GM12891 (cell line): ENCODE measurements at regions not wholly inside any gene's neighbourhood (a gene's known extent, or its start where the extent isn't known, plus 50 kb on each side); places are given as distances from the start of the nearest gene placed in this dataset.

Source experiments
- DNase-seq: peaks from one replicate; pipeline ENCODE4 v3.0.0; 2011; ENCODE audit warnings: low spot score; ENCODE audit not compliant: insufficient read length
- FAIRE-seq: peaks from 2 replicates; lab custom pipeline; 2011; peaks lifted over from hg19 to GRCh38; lab: Jason Lieb, UNC
- PAX5 ChIP-seq: IDR thresholded peaks from 2 replicates; pipeline ENCODE4 v1.6.1; 2011; ENCODE audit warnings: low read length, moderate library complexity, mild to moderate bottlenecking; ENCODE audit not compliant: insufficient read depth, severe bottlenecking
- POLR2A ChIP-seq: IDR thresholded peaks from 2 replicates; pipeline ENCODE4 v1.6.1; 2011; ENCODE audit warnings: low read depth, low read length, control low read depth
- POLR2AphosphoS5 ChIP-seq: IDR thresholded peaks from 2 replicates; pipeline ENCODE4 v1.6.1; 2011; ENCODE audit warnings: low read depth, low read length, control low read depth
- POU2F2 ChIP-seq: IDR thresholded peaks from 2 replicates; pipeline ENCODE4 v1.6.1; 2011; ENCODE audit warnings: low read depth, mild to moderate bottlenecking, control low read depth, low read length, moderate library complexity
- SPI1 ChIP-seq: IDR thresholded peaks from 2 replicates; pipeline ENCODE4 v1.6.1; 2011; ENCODE audit warnings: low read depth, low read length, control low read depth
- TAF1 ChIP-seq: IDR thresholded peaks from 2 replicates; pipeline ENCODE4 v1.6.1; 2011; ENCODE audit warnings: low read depth, low read length, control low read depth

- DNase-seq: no peak
- TF ChIP-seq PAX5 (no peak), POU2F2 (no peak), SPI1 (no peak), POLR2AphosphoS5 (no peak), TAF1 (no peak), POLR2A (no peak)
- FAIRE-seq: no peak
These were observed 403.0 kb upstream of the CNKSR2 start for GRCh38 chrX:20971250-20971649.

GRCh38 chrX:20969565-20969964, 404.7 kb upstream of the CNKSR2 start:
- no peak for DNase-seq
- TF ChIP-seq POU2F2 (no peak), SPI1 (no peak)
- no peak for FAIRE-seq

GRCh38 chrX:20968996-20969395, 405.2 kb upstream of the CNKSR2 start:
- FAIRE-seq: peak; percentile 38
- no peak for DNase-seq
- TF ChIP-seq POLR2AphosphoS5: no peak

- DNase-seq (no peak), FAIRE-seq (no peak)
- TF ChIP-seq SPI1: no peak
- no peak for TF ChIP-seq POU2F2
- TF ChIP-seq TAF1: no peak
- TF ChIP-seq POLR2A: no peak
- no peak for TF ChIP-seq PAX5
- no peak for TF ChIP-seq POLR2AphosphoS5
These were observed 406.5 kb upstream of the CNKSR2 start for GRCh38 chrX:20967725-20968124.

GRCh38 chrX:20965270-20966044, 408.8 kb upstream of the CNKSR2 start:
- FAIRE-seq (no peak), DNase-seq (no peak)
- TF ChIP-seq POLR2AphosphoS5: no peak
- TF ChIP-seq SPI1: no peak
- TF ChIP-seq TAF1: no peak
- TF ChIP-seq PAX5: no peak
- no peak for TF ChIP-seq POLR2A
- TF ChIP-seq POU2F2: no peak

GRCh38 chrX:20954014-20954413, 420.2 kb upstream of the CNKSR2 start:
- TF ChIP-seq POLR2A: no peak
- no peak for TF ChIP-seq SPI1
- TF ChIP-seq PAX5: no peak
- TF ChIP-seq TAF1: no peak
- TF ChIP-seq POU2F2: no peak
- TF ChIP-seq POLR2AphosphoS5: no peak
- no peak for DNase-seq
- FAIRE-seq: no peak

- DNase-seq: no peak
- no peak for FAIRE-seq
- TF ChIP-seq SPI1 (no peak), TAF1 (no peak), POLR2AphosphoS5 (no peak), POLR2A (no peak), POU2F2 (no peak), PAX5 (no peak)
These were observed 422.0 kb upstream of the CNKSR2 start for GRCh38 chrX:20952180-20952579.

- DNase-seq: no peak
- no peak for TF ChIP-seq POLR2A
- no peak for TF ChIP-seq TAF1
- no peak for TF ChIP-seq PAX5
- TF ChIP-seq SPI1: no peak
- TF ChIP-seq POLR2AphosphoS5: no peak
- TF ChIP-seq POU2F2: no peak
- no peak for FAIRE-seq
These were observed 423.0 kb upstream of the CNKSR2 start for GRCh38 chrX:20951016-20951810.

- no peak for FAIRE-seq
- TF ChIP-seq SPI1 (no peak), POLR2A (no peak), POU2F2 (no peak), TAF1 (no peak)
These were observed 426.8 kb upstream of the CNKSR2 start for GRCh38 chrX:20947411-20947912.

GRCh38 chrX:20913760-20914159, 460.5 kb upstream of the CNKSR2 start:
- FAIRE-seq (no peak), DNase-seq (no peak)
- TF ChIP-seq PAX5 (no peak), POU2F2 (no peak), POLR2A (no peak), SPI1 (no peak), TAF1 (no peak), POLR2AphosphoS5 (no peak)

More at GRCh38 chrX:20947411-20947912, 426.8 kb upstream of the CNKSR2 start:
- DNase-seq: no peak
